Transverse colon (tissue), 1 donor: ENCODE measurements at regions not wholly inside any gene's neighbourhood (a gene's known extent, or its start where the extent isn't known, plus 50 kb on each side); places are given as distances from the start of the nearest gene placed in this dataset.

Experiments
- EP300 ChIP-seq: sonication (generic); formaldehyde crosslinking; IDR thresholded peaks from one replicate; pipeline ENCODE4 v1.6.1; 2017; ENCODE audit warnings: antibody characterized with exemption, low read depth
- POLR2A ChIP-seq: fragments of 450-650 bp; IDR thresholded peaks from one replicate; pipeline ENCODE4 v1.6.1; 2016; ENCODE audit warnings: antibody characterized with exemption, mild to moderate bottlenecking, moderate library complexity

- no peak for TF ChIP-seq EP300
- no peak for TF ChIP-seq POLR2A
Measured at GRCh38 chr5:61942462-61943049, 363.4 kb upstream of the KIF2A start.
